HEK293 (cell line): ENCODE measurements at regions not wholly inside any gene's neighbourhood (a gene's known extent, or its start where the extent isn't known, plus 50 kb on each side); places are given as distances from the start of the nearest gene placed in this dataset.

ENCODE experiments used
- CTCF ChIA-PET: fragments of 350-600 bp; formaldehyde crosslinking; extraction: SDS; loops from one replicate; lab custom pipeline; 2021; ENCODE audit warnings: antibody characterized with exemption; lab: Yijun Ruan, JAX
- POLR2A ChIA-PET: fragments of 300-600 bp; formaldehyde crosslinking; extraction: SDS; loops from one replicate; lab custom pipeline; 2020; ENCODE audit warnings: antibody characterized with exemption, inconsistent platforms; lab: Yijun Ruan, JAX
- H3K27ac ChIP-seq: fragments of 200-500 bp; sonication (Bioruptor generic); 2 replicates; pipeline ENCODE4 v1.5.1; 2014; ENCODE audit warnings: low read depth, low read length, control low read depth, inconsistent platforms; ENCODE audit errors: extremely low read depth
- H3K36me3 ChIP-seq, 2 experiments: fragments of 200-500 bp in 1 of 2; sonication (Bioruptor generic) in 1 of 2; 1 replicate in 1 of 2; 2 replicates in 1 of 2; pipeline ENCODE4 v1.5.1; 2014 to 2017; ENCODE audit warnings: inconsistent platforms in 2 of 2, low read length in 2 of 2; ENCODE audit not compliant: control insufficient read depth in 2 of 2, insufficient read depth in 1 of 2
- H3K4me1 ChIP-seq: fragments of 200-500 bp; sonication (Bioruptor generic); 2 replicates; pipeline ENCODE4 v1.5.1; 2014; ENCODE audit warnings: mild to moderate bottlenecking, low read length, inconsistent platforms; ENCODE audit not compliant: control insufficient read depth, insufficient read depth
- H3K4me3 ChIP-seq: 2 replicates; pipeline ENCODE4 v1.5.1; 2011; ENCODE audit warnings: low read depth, mild to moderate bottlenecking, control low read depth, low read length, moderate library complexity
- H3K9me3 ChIP-seq: fragments of 200-500 bp; sonication (Bioruptor generic); 2 replicates; pipeline ENCODE4 v1.5.1; 2014; ENCODE audit warnings: low read depth, low read length, inconsistent platforms; ENCODE audit not compliant: control insufficient read depth, insufficient read depth
- KLF7 ChIP-seq: fragments of 450-650 bp; formaldehyde crosslinking; IDR thresholded peaks from 2 replicates; pipeline ENCODE4 v1.5.1; 2016; ENCODE audit warnings: missing biosample characterization, missing genetic modification characterization, borderline replicate concordance
- MEIS1 ChIP-seq: sonication (generic); formaldehyde crosslinking; IDR thresholded peaks from 2 replicates; pipeline ENCODE4 v1.8.1; 2022; ENCODE audit warnings: missing genetic modification reagents, mild to moderate bottlenecking, borderline replicate concordance
- ZBTB1 ChIP-seq: fragments of 450-650 bp; formaldehyde crosslinking; IDR thresholded peaks from 2 replicates; pipeline ENCODE4 v1.5.1; 2016; ENCODE audit warnings: missing biosample characterization, missing genetic modification characterization
- ZNF121 ChIP-seq: fragments of 450-650 bp; formaldehyde crosslinking; IDR thresholded peaks from 2 replicates; pipeline ENCODE4 v1.5.1; 2016; ENCODE audit warnings: missing biosample characterization, missing genetic modification characterization
- ZNF214 ChIP-seq: fragments of 450-650 bp; formaldehyde crosslinking; IDR thresholded peaks from 2 replicates; pipeline ENCODE4 v1.5.1; 2017; ENCODE audit warnings: missing biosample characterization, mild to moderate bottlenecking, missing genetic modification characterization, borderline replicate concordance
- ZNF24 ChIP-seq: fragments of 450-650 bp; formaldehyde crosslinking; IDR thresholded peaks from 2 replicates; pipeline ENCODE4 v1.5.1; 2016; ENCODE audit warnings: missing biosample characterization, missing genetic modification characterization
- ZNF274 ChIP-seq, 2 experiments: fragments of 200-500 bp in 1 of 2; fragments of 450-650 bp in 1 of 2; sonication (Bioruptor generic) in 1 of 2; formaldehyde crosslinking in 1 of 2; IDR thresholded peaks; 2 replicates each; pipeline versions ENCODE4 v1.5.1 to v1.6.1; 2014 to 2016; ENCODE audit warnings: borderline replicate concordance in 1 of 2, inconsistent platforms in 1 of 2, low read length in 1 of 2, missing biosample characterization in 1 of 2, missing genetic modification characterization in 1 of 2
- ZNF404 ChIP-seq: fragments of 450-650 bp; formaldehyde crosslinking; IDR thresholded peaks from 2 replicates; pipeline ENCODE4 v1.5.1; 2017; ENCODE audit warnings: missing biosample characterization, missing genetic modification characterization
- ZNF548 ChIP-seq: fragments of 450-650 bp; formaldehyde crosslinking; IDR thresholded peaks from 2 replicates; pipeline ENCODE4 v1.5.1; 2016; ENCODE audit warnings: missing biosample characterization, missing genetic modification characterization
- ZNF571 ChIP-seq: fragments of 450-650 bp; formaldehyde crosslinking; IDR thresholded peaks from 2 replicates; pipeline ENCODE4 v1.5.0; 2017; ENCODE audit warnings: missing biosample characterization, missing genetic modification characterization
- ZNF610 ChIP-seq: fragments of 450-650 bp; formaldehyde crosslinking; IDR thresholded peaks from 2 replicates; pipeline ENCODE4 v1.5.1; 2016; ENCODE audit warnings: missing biosample characterization, missing genetic modification characterization, borderline replicate concordance
- ZNF621 ChIP-seq: fragments of 450-650 bp; formaldehyde crosslinking; IDR thresholded peaks from 2 replicates; pipeline ENCODE4 v1.5.1; 2017; ENCODE audit warnings: missing biosample characterization, missing genetic modification characterization
- ZNF623 ChIP-seq: fragments of 450-650 bp; formaldehyde crosslinking; IDR thresholded peaks from 2 replicates; pipeline ENCODE4 v1.5.1; 2016; ENCODE audit warnings: missing biosample characterization, missing genetic modification characterization
- ZNF624 ChIP-seq: fragments of 450-650 bp; formaldehyde crosslinking; IDR thresholded peaks from 2 replicates; pipeline ENCODE4 v1.5.1; 2017; ENCODE audit warnings: missing biosample characterization, missing genetic modification characterization
- ZNF747 ChIP-seq: fragments of 450-650 bp; formaldehyde crosslinking; IDR thresholded peaks from 2 replicates; pipeline ENCODE4 v1.5.1; 2016; ENCODE audit warnings: missing biosample characterization, missing genetic modification characterization
- TF ChIP-seq, protein P1 (sequence below): fragments of 450-650 bp; formaldehyde crosslinking; IDR thresholded peaks from 2 replicates; pipeline ENCODE4 v1.5.1; 2016; ENCODE audit warnings: missing biosample characterization, missing genetic modification characterization
- TF ChIP-seq, protein P2 (sequence below): fragments of 450-650 bp; formaldehyde crosslinking; conservative IDR thresholded peaks from 2 replicates; pipeline ENCODE4 v1.5.1; 2016; ENCODE audit warnings: low read depth, missing biosample characterization, missing genetic modification characterization
- TF ChIP-seq, protein P3 (sequence below): fragments of 450-650 bp; formaldehyde crosslinking; IDR thresholded peaks from 2 replicates; pipeline ENCODE4 v1.5.1; 2017; ENCODE audit warnings: missing biosample characterization, missing genetic modification characterization
- TF ChIP-seq, protein P4 (sequence below): fragments of 450-650 bp; formaldehyde crosslinking; IDR thresholded peaks from 2 replicates; pipeline ENCODE4 v1.5.1; 2017; ENCODE audit warnings: missing biosample characterization, missing genetic modification characterization
- TF ChIP-seq, protein P5 (sequence below): fragments of 450-650 bp; formaldehyde crosslinking; IDR thresholded peaks from 2 replicates; pipeline ENCODE4 v1.5.1; 2016; ENCODE audit warnings: missing biosample characterization, missing genetic modification characterization, borderline replicate concordance

DNA sequence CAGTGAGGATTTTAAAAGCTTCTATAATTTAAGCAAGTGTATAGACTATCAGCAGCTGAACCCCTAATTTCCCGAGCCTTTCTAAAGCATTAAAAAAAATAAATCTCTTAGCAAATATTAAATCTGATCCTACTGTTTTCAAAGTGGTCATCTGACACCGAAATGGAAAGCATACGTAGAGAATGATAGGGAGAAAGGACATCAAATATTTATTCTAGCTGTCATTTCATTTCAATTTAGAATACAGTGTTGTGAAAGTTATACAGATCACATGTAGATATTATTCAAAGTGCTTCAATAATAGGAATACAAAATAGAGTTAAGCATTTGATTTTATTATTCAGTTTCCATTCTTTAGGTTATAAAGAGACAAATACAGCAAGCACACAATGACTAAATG, 61.9 kb upstream of the PKIB start:
- H3K4me1 ChIP-seq: no peaks in the 10 kb centered on the region
- no peak overlapping the region for H3K4me3 ChIP-seq
- H3K36me3 ChIP-seq: no peaks in the 10 kb centered on the region
- ChIA-PET POLR2A (no interaction called here), CTCF (interaction anchor here (0.7 to 1.5 kb wide), 2 partner anchors 57 to 60 kb away, joined by 3 to 4 read pairs; no protein-coding TSS in a partner anchor)
- no peaks in the 10 kb centered on the region for H3K9me3 ChIP-seq
- TF ChIP-seq ZBTB1 (no peak), ZNF610 (tag by site-specific recombination) (no peak), ZNF121 (tag by site-specific recombination) (no peak), ZNF404 (tag by site-specific recombination) (no peak), ZNF571 (tag by site-specific recombination) (no peak), MEIS1 (CRISPR knock-in tag) (no peak), ZNF624 (tag by site-specific recombination) (no peak), ZNF214 (tag by site-specific recombination) (no peak)
- TF ChIP-seq, protein P1, sequence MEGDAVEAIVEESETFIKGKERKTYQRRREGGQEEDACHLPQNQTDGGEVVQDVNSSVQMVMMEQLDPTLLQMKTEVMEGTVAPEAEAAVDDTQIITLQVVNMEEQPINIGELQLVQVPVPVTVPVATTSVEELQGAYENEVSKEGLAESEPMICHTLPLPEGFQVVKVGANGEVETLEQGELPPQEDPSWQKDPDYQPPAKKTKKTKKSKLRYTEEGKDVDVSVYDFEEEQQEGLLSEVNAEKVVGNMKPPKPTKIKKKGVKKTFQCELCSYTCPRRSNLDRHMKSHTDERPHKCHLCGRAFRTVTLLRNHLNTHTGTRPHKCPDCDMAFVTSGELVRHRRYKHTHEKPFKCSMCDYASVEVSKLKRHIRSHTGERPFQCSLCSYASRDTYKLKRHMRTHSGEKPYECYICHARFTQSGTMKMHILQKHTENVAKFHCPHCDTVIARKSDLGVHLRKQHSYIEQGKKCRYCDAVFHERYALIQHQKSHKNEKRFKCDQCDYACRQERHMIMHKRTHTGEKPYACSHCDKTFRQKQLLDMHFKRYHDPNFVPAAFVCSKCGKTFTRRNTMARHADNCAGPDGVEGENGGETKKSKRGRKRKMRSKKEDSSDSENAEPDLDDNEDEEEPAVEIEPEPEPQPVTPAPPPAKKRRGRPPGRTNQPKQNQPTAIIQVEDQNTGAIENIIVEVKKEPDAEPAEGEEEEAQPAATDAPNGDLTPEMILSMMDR (tag by site-specific recombination): no peak
- TF ChIP-seq, protein P2, sequence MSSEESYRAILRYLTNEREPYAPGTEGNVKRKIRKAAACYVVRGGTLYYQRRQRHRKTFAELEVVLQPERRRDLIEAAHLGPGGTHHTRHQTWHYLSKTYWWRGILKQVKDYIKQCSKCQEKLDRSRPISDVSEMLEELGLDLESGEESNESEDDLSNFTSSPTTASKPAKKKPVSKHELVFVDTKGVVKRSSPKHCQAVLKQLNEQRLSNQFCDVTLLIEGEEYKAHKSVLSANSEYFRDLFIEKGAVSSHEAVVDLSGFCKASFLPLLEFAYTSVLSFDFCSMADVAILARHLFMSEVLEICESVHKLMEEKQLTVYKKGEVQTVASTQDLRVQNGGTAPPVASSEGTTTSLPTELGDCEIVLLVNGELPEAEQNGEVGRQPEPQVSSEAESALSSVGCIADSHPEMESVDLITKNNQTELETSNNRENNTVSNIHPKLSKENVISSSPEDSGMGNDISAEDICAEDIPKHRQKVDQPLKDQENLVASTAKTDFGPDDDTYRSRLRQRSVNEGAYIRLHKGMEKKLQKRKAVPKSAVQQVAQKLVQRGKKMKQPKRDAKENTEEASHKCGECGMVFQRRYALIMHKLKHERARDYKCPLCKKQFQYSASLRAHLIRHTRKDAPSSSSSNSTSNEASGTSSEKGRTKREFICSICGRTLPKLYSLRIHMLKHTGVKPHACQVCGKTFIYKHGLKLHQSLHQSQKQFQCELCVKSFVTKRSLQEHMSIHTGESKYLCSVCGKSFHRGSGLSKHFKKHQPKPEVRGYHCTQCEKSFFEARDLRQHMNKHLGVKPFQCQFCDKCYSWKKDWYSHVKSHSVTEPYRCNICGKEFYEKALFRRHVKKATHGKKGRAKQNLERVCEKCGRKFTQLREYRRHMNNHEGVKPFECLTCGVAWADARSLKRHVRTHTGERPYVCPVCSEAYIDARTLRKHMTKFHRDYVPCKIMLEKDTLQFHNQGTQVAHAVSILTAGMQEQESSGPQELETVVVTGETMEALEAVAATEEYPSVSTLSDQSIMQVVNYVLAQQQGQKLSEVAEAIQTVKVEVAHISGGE (tag by site-specific recombination): no peak
- TF ChIP-seq, protein P3, sequence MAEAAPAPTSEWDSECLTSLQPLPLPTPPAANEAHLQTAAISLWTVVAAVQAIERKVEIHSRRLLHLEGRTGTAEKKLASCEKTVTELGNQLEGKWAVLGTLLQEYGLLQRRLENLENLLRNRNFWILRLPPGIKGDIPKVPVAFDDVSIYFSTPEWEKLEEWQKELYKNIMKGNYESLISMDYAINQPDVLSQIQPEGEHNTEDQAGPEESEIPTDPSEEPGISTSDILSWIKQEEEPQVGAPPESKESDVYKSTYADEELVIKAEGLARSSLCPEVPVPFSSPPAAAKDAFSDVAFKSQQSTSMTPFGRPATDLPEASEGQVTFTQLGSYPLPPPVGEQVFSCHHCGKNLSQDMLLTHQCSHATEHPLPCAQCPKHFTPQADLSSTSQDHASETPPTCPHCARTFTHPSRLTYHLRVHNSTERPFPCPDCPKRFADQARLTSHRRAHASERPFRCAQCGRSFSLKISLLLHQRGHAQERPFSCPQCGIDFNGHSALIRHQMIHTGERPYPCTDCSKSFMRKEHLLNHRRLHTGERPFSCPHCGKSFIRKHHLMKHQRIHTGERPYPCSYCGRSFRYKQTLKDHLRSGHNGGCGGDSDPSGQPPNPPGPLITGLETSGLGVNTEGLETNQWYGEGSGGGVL: no peak
- H3K27ac ChIP-seq: no peak overlapping the region

DNA sequence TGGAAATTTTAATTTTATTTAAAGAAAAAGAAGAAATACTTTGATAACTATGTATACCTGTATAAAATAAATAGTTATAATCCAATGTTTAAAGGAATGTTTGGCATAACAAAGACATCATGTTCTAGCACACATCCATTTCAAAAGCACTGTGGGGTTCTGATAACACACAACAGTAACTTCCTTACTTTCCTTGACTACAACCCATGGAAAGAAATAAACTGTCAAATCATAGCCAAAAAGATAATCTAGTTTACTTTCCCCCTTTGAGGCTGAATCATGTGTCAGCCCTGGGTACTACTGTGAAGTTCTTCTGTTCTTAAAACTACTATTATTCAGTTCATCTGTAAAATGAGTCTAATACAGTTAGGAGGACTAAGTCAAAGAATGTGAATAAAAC, 61.4 kb upstream of the PKIB start:
- H3K36me3 ChIP-seq: no peaks in the 10 kb centered on the region
- ChIA-PET POLR2A (no interaction called here), CTCF (no interaction called here)
- no peaks in the 10 kb centered on the region for H3K4me1 ChIP-seq
- no peak overlapping the region for H3K27ac ChIP-seq
- H3K9me3 ChIP-seq: no peaks in the 10 kb centered on the region
- H3K4me3 ChIP-seq: no peak overlapping the region
- TF ChIP-seq ZNF747 (tag by site-specific recombination): no peak
- no peak for TF ChIP-seq ZNF623 (tag by site-specific recombination)
- TF ChIP-seq, protein P4, sequence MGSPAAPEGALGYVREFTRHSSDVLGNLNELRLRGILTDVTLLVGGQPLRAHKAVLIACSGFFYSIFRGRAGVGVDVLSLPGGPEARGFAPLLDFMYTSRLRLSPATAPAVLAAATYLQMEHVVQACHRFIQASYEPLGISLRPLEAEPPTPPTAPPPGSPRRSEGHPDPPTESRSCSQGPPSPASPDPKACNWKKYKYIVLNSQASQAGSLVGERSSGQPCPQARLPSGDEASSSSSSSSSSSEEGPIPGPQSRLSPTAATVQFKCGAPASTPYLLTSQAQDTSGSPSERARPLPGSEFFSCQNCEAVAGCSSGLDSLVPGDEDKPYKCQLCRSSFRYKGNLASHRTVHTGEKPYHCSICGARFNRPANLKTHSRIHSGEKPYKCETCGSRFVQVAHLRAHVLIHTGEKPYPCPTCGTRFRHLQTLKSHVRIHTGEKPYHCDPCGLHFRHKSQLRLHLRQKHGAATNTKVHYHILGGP (tag by site-specific recombination): no peak
- no peak for TF ChIP-seq KLF7
- TF ChIP-seq, protein P5, sequence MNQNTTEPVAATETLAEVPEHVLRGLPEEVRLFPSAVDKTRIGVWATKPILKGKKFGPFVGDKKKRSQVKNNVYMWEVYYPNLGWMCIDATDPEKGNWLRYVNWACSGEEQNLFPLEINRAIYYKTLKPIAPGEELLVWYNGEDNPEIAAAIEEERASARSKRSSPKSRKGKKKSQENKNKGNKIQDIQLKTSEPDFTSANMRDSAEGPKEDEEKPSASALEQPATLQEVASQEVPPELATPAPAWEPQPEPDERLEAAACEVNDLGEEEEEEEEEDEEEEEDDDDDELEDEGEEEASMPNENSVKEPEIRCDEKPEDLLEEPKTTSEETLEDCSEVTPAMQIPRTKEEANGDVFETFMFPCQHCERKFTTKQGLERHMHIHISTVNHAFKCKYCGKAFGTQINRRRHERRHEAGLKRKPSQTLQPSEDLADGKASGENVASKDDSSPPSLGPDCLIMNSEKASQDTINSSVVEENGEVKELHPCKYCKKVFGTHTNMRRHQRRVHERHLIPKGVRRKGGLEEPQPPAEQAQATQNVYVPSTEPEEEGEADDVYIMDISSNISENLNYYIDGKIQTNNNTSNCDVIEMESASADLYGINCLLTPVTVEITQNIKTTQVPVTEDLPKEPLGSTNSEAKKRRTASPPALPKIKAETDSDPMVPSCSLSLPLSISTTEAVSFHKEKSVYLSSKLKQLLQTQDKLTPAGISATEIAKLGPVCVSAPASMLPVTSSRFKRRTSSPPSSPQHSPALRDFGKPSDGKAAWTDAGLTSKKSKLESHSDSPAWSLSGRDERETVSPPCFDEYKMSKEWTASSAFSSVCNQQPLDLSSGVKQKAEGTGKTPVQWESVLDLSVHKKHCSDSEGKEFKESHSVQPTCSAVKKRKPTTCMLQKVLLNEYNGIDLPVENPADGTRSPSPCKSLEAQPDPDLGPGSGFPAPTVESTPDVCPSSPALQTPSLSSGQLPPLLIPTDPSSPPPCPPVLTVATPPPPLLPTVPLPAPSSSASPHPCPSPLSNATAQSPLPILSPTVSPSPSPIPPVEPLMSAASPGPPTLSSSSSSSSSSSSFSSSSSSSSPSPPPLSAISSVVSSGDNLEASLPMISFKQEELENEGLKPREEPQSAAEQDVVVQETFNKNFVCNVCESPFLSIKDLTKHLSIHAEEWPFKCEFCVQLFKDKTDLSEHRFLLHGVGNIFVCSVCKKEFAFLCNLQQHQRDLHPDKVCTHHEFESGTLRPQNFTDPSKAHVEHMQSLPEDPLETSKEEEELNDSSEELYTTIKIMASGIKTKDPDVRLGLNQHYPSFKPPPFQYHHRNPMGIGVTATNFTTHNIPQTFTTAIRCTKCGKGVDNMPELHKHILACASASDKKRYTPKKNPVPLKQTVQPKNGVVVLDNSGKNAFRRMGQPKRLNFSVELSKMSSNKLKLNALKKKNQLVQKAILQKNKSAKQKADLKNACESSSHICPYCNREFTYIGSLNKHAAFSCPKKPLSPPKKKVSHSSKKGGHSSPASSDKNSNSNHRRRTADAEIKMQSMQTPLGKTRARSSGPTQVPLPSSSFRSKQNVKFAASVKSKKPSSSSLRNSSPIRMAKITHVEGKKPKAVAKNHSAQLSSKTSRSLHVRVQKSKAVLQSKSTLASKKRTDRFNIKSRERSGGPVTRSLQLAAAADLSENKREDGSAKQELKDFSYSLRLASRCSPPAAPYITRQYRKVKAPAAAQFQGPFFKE (tag by site-specific recombination): no peak
- no peak for TF ChIP-seq ZNF621 (tag by site-specific recombination)
- TF ChIP-seq ZNF24 (tag by site-specific recombination): no peak
- TF ChIP-seq ZNF274 (IDR thresholded peaks at IDR 0.05; ENCODE audit: low read length): no peak
- no peak for TF ChIP-seq ZNF274 (tag by site-specific recombination; IDR thresholded peaks at IDR 0.05; ENCODE audit: borderline replicate concordance)
- TF ChIP-seq ZNF404 (tag by site-specific recombination): no peak
- no peak for TF ChIP-seq ZNF548 (tag by site-specific recombination)
